ENCODE measurements at regions not wholly inside any gene's neighbourhood (a gene's known extent, or its start where the extent isn't known, plus 50 kb on each side); places are given as distances from the start of the nearest gene placed in this dataset.

GRCh38 chr7:138226001-138226476 is 149.8 kb downstream of the AKR1D1 start:
- DNase-seq (ENCODE audit: low read depth in 1 of 2, low spot score in 1 of 2) (no peak), FAIRE-seq (no peak), ATAC-seq (no peak)
- WGBS (ENCODE audit: missing lambda C conversion rate): 60% methylated on average over 5 of the region's 5 CpGs
- Histone ChIP-seq H3K9me3 (no peaks in the 10 kb centered on the region; the same call in 2 of the 3 replicates), H3K4me3 (no peak overlapping the region), H3K27ac (no peak overlapping the region), H3K4me2 (no peak overlapping the region), H3K4me1 (no peaks in the 10 kb centered on the region)
- TF ChIP-seq ZNF302 (CRISPR knock-in tag; IDR thresholded peaks at IDR 0.05) (no peak), BHLHE40 (IDR thresholded peaks at IDR 0.05; ENCODE audit: low read depth, low read length) (no peak), ESRRA (IDR thresholded peaks at IDR 0.05; ENCODE audit: borderline replicate concordance, low read length) (no peak), ELK1 (IDR thresholded peaks at IDR 0.05; ENCODE audit: low read depth, low read length) (no peak), CHD4 (IDR thresholded peaks at IDR 0.05; ENCODE audit: borderline replicate concordance) (no peak), RFX5 (IDR thresholded peaks at IDR 0.05) (no peak), HOXB5 (CRISPR knock-in tag; IDR thresholded peaks at IDR 0.05) (no peak), KDM1A (IDR thresholded peaks at IDR 0.05; ENCODE audit: low read depth) (no peak), RARB (CRISPR knock-in tag; IDR thresholded peaks at IDR 0.05) (no peak), ZFP36 (IDR thresholded peaks at IDR 0.05; ENCODE audit: borderline replicate concordance, partially characterized antibody) (no peak), TFCP2L1 (CRISPR knock-in tag; IDR thresholded peaks at IDR 0.05) (no peak), MYC (IDR thresholded peaks at IDR 0.05; ENCODE audit: borderline replicate concordance, low read length) (no peak), ZC3H11A (IDR thresholded peaks at IDR 0.05) (no peak), NR3C1 (IDR thresholded peaks at IDR 0.05) (no peak), RAD21 (conservative IDR thresholded peaks at IDR 0.05 in 1 of 2, IDR thresholded peaks at IDR 0.05 in 1 of 2) (no peak), JUNB (IDR thresholded peaks at IDR 0.05) (no peak), NPAS2 (CRISPR knock-in tag; IDR thresholded peaks at IDR 0.05; ENCODE audit: borderline replicate concordance) (no peak), HEYL (CRISPR knock-in tag; IDR thresholded peaks at IDR 0.05) (no peak), POLR2AphosphoS2 (conservative IDR thresholded peaks at IDR 0.05; ENCODE audit: low read length) (no peak)
- ChIA-PET POLR2A (no interaction called here), CTCF (no interaction called here)

GRCh38 chr7:138226745-138227279 is 150.6 kb downstream of the AKR1D1 start:
- H3K4me2 ChIP-seq: no peak overlapping the region
- CTCF ChIA-PET: no interaction called here
- H3K4me3 ChIP-seq: no peak overlapping the region
- no peaks in the 10 kb centered on the region for H3K9me3 ChIP-seq
- FAIRE-seq (no peak), ATAC-seq (no peak), DNase-seq (ENCODE audit: low read depth in 1 of 2, low spot score in 1 of 2) (no peak)
- POLR2A ChIA-PET: no interaction called here
- TF ChIP-seq KDM5A (IDR thresholded peaks at IDR 0.05) (no peak), HOXA7 (CRISPR knock-in tag; IDR thresholded peaks at IDR 0.05) (no peak), GATA3 (IDR thresholded peaks at IDR 0.05; ENCODE audit: borderline replicate concordance) (no peak), EHMT2 (IDR thresholded peaks at IDR 0.05; ENCODE audit: low read depth) (no peak), BHLHE40 (IDR thresholded peaks at IDR 0.05; ENCODE audit: low read depth, low read length) (no peak), HOXB5 (CRISPR knock-in tag; IDR thresholded peaks at IDR 0.05) (no peak), TP53 (CRISPR knock-in tag; IDR thresholded peaks at IDR 0.05) (no peak), ZSCAN20 (CRISPR knock-in tag; IDR thresholded peaks at IDR 0.05) (no peak), ZNF302 (CRISPR knock-in tag; IDR thresholded peaks at IDR 0.05) (no peak), MAZ (IDR thresholded peaks at IDR 0.05; ENCODE audit: borderline replicate concordance, low read depth, low read length) (no peak), POLR2A (IDR thresholded peaks at IDR 0.05; ENCODE audit: low read length) (no peak), POLR2AphosphoS2 (conservative IDR thresholded peaks at IDR 0.05; ENCODE audit: low read length) (no peak), HMGXB4 (CRISPR knock-in tag; IDR thresholded peaks at IDR 0.05; ENCODE audit: borderline replicate concordance) (no peak)
- no peaks in the 10 kb centered on the region for H3K4me1 ChIP-seq
- no peak overlapping the region for H3K27ac ChIP-seq
- WGBS (ENCODE audit: missing lambda C conversion rate): 28% methylated on average over 4 of the region's 4 CpGs
